ENCODE measurements at regions not wholly inside any gene's neighbourhood (a gene's known extent, or its start where the extent isn't known, plus 50 kb on each side); places are given as distances from the start of the nearest gene placed in this dataset.

GRCh38 chr4:32858361-32858760 lies 2138.2 kb downstream of the PCDH7 start:
- TF ChIP-seq, protein P1, sequence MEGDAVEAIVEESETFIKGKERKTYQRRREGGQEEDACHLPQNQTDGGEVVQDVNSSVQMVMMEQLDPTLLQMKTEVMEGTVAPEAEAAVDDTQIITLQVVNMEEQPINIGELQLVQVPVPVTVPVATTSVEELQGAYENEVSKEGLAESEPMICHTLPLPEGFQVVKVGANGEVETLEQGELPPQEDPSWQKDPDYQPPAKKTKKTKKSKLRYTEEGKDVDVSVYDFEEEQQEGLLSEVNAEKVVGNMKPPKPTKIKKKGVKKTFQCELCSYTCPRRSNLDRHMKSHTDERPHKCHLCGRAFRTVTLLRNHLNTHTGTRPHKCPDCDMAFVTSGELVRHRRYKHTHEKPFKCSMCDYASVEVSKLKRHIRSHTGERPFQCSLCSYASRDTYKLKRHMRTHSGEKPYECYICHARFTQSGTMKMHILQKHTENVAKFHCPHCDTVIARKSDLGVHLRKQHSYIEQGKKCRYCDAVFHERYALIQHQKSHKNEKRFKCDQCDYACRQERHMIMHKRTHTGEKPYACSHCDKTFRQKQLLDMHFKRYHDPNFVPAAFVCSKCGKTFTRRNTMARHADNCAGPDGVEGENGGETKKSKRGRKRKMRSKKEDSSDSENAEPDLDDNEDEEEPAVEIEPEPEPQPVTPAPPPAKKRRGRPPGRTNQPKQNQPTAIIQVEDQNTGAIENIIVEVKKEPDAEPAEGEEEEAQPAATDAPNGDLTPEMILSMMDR (conservative IDR thresholded peaks at IDR 0.05; ENCODE audit: low read length): no peak
- no peak for TF ChIP-seq EZH2phosphoT487 (IDR thresholded peaks at IDR 0.05; ENCODE audit: borderline replicate concordance)

Data from Loucy (cell line).